GM21619 (cell line): ENCODE measurements at regions not wholly inside any gene's neighbourhood (a gene's known extent, or its start where the extent isn't known, plus 50 kb on each side); places are given as distances from the start of the nearest gene placed in this dataset.

Experiments
- ATAC-seq: cut with Tn5 transposase; IDR thresholded peaks from one replicate; pipeline ENCODE4 v1.9.1; 2021; ENCODE audit not compliant: unreplicated experiment

- no peak for ATAC-seq
Observed at GRCh38 chr1:166221316-166221715, 54.5 kb upstream of the FAM78B start.

- ATAC-seq = no peak
Observed at GRCh38 chr1:166233750-166234366, 67.1 kb upstream of the FAM78B start.

- ATAC-seq = no peak
Observed at GRCh38 chr1:166235728-166236127, 68.9 kb upstream of the FAM78B start.

DNA sequence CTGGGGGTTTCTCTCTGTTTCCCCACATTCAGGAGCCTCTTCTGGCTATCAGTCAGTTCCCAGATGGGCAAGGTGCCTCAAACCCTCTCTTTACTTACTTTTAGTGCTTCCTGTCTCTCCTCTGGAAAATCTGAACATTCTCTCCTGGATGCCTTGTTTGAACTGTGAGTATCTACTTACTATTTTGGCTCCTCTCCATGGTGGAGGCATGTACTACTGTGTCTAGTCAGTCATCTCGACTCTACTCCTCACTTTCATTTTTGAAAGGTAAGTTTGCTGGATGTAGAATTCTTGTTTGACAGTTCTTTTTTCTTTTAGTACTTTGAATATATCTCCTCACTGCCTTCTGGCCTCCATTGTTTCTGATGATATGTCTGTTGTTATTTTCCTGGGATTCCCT, 70.9 kb upstream of the FAM78B start:
- ATAC-seq = no peak

- ATAC-seq = no peak
Observed at GRCh38 chr1:166253076-166253779, 86.4 kb upstream of the FAM78B start.

GRCh38 chr1:166258017-166258416, 91.2 kb upstream of the FAM78B start:
- no peak for ATAC-seq

DNA sequence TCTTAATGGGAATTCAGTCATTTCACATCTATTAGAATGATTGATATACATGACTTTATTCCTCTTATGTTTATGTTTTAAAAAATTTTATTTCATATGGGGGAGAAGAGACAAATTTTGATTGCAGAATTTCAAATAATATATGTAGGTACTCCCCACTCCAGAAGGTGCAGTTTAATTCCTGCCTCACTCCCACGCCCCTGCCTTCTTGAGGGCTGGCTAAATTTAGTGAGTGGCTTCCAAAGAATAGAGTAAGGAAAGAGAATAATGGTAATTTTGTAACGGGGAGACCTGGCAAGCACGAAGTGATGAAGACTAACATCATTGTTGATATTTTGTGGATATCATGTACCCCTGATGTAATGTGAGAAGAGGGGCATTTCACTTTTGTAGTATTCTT, 94.7 kb upstream of the FAM78B start:
- no peak for ATAC-seq

DNA sequence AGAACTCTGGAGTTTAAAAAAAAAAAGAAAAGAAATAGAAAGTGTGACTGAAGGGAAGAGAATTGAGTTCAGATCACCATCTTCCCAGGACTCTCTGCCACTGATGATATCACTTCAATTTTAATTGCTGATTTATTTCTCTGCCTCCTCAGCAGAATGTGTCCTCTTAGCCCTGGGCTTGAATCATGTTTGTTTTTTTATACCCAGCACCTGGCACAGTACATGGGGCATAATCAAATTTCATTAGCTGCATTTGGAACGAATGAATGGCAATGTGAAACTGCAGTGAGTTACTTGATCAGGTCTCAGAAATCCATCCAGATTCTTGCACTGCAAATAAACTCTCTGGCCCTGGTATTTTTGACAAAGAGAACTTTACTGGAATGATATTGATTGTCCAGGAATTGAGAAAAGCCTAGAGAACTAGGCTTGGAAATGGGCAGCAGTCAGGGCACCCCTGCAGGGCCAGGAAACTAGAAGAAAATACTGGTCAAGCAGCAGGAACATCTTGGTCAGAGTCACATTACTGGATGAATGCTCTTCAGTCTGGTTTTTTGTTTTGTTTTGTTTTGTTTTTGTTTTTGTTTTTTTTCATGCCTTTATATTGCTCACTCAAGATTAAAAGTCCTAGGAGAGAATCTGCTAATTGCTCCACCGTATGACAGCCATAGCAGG, 103.8 kb upstream of the FAM78B start:
- no peak for ATAC-seq

DNA sequence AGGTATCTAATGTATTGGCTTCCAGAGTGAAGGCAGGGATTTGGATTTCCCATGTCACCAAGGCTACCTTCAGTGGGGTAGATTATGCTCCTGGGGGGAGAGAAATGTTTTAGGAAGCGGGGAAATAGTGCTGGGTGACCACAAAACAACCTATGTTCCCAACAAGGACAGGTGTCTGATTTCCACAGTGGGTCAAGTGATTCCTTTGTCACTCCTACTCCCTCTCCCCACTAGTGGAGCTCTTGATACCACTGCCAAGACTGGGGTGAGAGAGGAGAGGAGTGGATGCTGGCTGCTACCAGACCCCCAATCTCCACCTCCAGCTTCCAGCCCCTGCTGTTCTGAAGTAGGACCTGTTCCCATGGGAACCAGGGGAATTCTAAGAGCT, 104.3 kb upstream of the FAM78B start:
- no peak for ATAC-seq

- ATAC-seq = peak; percentile 52
Observed at GRCh38 chr1:166272155-166272554, 105.4 kb upstream of the FAM78B start.

DNA sequence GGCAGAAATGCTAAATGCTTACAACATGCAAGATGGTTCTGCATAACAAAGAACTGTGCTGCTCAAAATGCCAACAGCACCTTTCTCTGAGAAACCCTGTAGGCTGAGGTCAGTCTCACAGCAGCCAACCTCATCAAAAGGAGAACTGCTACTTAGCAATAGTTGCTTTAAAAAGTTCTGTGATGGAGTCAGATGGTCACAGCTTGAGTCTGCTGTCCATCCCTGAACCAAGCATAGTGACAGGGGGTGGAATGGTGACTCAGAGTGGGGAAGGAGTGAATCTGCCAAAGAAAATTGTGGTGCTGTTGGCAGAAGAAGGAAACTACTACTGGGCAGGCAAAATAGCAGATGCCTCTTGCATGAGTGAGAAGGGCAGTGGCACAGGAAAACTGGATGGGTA, 106.0 kb upstream of the FAM78B start:
- ATAC-seq = no peak

- no peak for ATAC-seq
Observed at GRCh38 chr1:166273618-166274017, 106.8 kb upstream of the FAM78B start.

DNA sequence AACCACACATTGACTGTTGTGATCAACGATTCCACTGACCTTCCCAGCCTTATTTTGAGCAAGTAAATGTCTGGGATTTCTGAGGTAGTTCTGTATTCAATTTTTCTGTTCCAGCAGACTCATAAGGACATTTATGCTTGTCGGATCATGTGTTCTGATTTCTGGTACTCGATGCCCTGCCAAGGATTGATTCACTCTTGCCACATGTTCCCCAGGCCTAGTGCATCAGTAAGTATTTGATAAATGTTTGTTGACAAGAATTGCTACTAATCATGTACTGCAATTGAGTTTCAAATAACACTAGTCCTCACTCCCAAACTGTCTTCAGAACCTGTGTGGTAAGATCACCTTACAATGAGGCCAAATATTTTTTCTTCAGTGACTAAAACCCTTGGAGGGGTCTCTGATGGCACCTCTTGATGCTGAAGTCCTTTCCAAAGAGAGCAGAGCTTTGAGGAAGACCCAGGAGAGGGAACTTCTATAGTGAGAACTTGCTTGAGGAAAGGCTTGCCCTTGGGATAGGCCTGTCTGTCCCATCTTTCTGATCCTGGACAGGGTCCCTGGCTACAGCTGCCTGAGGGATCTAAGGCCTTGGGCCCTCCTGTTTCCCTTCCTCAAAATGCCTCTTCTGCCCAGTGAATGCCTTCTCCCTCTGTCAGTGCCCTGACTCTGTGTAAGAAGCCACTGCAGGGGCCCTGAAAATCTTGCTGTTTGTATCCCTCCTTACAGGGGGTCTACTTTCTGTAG, 115.8 kb upstream of the FAM78B start:
- no peak for ATAC-seq

GRCh38 chr1:166283190-166283589, 116.4 kb upstream of the FAM78B start:
- no peak for ATAC-seq

DNA sequence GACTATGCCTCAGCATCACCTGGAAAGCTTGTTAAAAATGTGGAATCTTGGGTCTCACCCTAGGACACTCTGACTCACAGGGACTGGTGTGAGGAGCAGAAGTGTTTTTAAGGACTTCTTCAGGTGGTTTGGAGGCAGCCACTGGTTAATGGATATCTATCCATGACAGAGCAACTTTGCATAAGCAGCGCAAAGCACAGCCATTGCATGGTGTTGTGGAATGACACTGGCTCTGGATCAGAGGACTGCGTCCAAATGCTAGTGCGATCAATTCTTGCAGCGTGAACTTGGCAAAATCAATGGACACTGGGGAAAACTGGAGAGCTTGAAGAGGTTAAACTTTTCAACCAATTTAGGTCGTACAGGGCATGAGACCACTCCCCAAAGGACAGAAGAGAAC, 116.8 kb upstream of the FAM78B start:
- ATAC-seq = no peak

DNA sequence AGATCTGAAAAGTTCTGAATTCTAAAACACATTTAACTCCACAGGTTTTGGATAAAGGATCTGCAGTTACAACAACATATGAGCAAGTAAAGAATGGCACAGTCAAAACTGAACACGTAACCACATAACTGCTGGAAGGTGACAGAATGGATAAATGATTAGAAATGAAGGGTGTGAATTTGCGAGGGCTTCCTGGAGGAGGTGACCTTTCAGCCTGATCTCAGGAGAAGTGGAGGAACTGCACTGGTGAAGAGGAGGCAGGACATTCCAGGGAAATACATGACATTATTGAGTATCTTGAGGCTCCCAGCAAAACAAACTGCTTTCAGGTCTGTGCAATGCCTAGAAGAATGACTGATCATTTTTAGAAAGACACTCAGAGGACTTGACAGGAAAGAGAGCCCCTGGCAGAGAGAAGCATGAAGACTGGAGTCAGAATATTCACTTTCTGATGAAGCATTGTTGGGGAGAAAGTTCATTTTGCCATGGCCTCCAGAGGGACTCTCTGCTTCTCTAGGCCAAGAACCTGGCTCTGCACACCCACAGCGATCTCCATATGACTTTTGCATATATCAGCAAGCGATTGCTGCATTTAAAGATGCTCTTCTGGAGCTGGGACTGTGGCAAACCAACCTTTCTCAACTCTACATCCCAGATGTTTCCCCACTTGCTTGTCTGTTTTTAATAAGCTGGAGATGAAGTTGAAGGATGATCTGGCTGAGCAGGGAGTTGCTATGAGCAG, 122.7 kb upstream of the FAM78B start:
- ATAC-seq = no peak

DNA sequence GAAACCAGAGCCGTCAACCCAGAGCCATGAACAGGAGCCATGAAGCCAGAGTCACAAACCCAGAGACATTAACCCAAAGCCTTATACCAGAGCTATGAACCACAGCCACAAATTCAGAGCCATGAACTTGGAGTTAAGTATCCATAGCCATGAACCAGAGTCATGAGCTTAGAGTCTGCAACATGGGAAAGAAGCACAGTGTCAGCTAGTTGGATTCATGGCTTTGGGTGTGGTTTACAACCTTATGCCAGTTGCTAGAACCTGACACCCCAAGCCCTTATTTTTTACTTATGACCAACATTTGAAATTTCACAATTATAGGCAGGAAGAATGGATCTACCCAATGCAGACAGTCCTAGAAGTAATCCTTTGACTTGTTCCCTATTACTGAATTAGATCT, 128.9 kb upstream of the FAM78B start:
- no peak for ATAC-seq

DNA sequence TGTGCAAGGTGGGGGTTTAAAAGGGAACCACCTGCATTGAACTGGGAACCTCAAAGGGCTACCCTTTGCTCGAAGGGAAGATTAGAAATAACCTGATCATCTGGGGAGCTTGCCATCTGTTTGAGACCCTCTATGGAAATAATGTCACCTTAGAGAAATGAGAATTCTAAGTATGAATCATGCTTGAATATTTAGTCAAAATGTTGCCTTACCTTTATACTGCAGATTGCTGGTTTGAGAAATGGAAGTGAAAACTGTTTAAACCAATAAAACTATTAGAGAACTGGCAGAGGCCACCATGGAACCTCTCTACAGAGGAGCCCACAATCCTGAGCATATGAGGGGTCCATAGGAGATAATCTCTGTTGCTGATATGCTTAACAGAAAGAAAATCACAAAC, 131.2 kb upstream of the FAM78B start:
- no peak for ATAC-seq

DNA sequence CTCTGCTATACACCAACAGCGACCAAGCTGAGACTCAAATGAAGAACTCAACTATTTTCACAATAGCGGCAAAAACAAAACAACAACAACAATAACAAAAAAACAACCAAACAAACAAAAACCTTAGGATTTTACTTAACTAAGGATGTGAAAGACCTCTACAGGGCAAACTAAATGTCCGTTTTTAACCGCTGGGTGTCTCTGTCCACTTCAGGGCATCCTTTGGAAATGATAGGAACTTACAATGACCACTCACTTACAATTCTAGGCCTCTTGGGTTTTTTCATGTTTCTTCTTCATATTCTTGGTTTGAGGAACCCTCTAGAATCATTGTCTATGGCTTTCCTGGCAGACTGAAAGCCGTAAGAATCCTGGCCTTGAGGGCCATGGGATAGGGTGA, 134.0 kb upstream of the FAM78B start:
- ATAC-seq = no peak

- peak; percentile 57 for ATAC-seq
Observed at GRCh38 chr1:166302989-166303758, 136.4 kb upstream of the FAM78B start.
